NCI-H2029 treated with DMSO at 0.1 percent for 48 hours (cell line): ENCODE measurements at regions not wholly inside any gene's neighbourhood (a gene's known extent, or its start where the extent isn't known, plus 50 kb on each side); places are given as distances from the start of the nearest gene placed in this dataset.
"Not testable (repeated sequence)": the region's sequence is repeated elsewhere in the genome, so short reads cannot be mapped to it uniquely, and the experiment has no call there.

Source experiments
- DNase-seq: peaks from one replicate; lab custom pipeline; 2025; lab: John Stamatoyannopoulos, UW

DNA sequence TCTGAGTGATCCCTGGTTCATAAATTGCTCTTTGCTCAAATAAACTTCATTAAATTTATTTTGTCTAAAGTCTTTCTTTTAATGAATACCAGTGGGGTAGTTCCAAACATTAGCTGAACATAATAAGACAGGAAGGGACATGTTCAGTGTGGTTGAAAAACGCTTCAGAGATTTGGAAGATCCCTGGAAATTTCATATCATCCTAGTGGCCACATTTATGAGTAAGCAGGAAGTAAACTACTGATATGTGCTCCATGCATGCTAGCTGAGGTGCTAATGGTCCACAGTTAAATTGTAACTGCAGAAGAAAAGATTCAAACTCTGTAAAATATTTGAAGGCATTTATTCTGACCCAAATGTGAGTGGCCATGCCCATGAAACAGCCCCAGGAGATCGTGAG lies 1328.7 kb downstream of the ADGRL3 start:
- no peak for DNase-seq

DNA sequence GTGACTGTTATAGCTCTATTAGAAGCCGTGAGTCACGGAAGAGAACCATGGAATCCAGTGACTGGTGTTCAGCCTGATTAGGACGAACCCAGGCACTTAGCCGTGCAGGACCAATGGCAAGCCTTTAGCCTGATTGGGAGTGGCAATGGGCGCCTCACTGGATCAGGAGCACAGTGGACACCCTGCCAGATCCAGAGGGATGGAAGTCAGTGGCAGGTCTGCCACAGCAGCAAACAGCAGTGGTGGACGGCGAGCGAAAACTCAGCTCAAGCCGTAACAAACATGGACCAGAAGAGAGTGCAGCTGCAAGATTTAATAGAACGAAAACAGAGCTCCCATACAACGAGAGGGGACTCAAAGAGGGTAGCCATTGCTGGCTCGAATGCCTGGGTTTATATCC lies 1326.5 kb downstream of the ADGRL3 start:
- DNase-seq, result no peak

DNA sequence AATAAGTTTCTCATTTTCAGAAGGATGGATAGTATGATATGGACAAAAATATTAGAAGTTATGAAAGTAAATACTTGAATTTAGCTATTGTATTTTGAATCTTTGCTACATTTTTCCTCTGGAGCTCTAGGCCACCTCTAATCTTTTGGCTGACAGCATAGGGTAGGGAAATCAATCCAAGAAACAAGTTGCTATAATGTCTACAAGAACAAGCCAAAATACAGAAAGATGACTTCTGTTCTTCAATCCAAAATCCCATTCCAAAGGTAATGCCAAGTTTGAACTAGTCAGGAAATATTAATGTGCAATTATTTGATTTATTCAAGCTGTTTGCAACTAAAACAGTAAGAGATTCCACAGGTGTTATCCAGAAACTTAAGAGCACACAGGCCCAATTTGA lies 1323.1 kb downstream of the ADGRL3 start:
- no peak for DNase-seq

DNA sequence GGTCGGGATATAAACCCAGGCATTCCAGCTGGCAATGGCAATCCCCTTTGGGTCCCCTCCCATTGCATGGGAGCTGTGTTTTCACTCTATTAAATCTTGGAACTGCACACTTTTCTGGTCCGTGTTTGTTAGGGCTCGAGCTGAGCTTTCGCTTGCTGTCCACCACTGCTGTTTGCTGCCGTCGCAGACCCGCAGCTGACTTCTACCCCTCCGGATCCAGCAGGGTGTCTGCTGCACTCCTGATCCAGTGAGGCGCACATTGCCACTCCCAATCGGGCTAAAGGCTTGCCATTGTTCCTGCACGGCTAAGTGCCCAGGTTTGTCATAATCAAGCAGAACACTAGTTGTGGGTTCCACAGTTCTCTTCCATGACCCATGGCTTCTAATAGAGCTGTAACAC lies 1322.1 kb downstream of the ADGRL3 start:
- DNase-seq, result no peak

DNA sequence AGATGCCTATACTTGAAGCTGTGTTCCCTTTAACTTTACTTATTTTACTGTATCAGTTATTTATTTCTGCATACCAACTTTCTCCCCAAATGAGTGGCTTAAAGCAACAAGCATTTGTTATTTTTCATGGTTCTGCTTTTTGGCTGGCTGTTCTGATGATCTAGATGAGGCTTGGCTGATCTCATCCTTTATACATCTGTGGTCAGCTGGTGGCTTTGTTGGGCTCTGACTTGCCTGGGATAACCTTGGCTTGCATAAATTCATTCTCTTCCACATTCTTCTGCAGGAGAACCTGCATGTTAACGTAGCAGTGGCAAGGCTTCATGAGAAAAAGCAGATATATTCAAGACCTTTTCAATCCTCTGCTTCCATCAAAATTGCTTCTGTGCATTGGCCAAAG lies 1317.6 kb downstream of the ADGRL3 start:
- no peak for DNase-seq

DNA sequence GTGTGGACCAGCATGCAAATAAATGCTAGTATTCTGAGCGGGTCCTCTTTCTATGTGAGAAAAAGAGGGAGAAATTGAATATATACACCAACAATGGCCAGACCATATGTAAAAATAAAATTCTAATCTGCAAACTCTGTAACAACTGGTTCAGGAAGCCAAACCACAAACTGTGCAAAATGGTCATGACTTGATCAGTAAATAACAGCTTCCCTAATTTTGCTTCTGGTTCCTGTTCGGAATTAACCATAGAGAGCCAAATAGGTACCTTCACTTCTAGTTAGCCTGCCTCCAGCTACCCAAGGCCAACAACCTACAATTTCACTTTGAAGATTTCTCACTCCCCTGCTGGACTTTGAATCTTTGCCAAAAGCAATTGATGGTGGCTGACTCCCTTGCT lies 1313.2 kb downstream of the ADGRL3 start:
- DNase-seq, result no peak

DNA sequence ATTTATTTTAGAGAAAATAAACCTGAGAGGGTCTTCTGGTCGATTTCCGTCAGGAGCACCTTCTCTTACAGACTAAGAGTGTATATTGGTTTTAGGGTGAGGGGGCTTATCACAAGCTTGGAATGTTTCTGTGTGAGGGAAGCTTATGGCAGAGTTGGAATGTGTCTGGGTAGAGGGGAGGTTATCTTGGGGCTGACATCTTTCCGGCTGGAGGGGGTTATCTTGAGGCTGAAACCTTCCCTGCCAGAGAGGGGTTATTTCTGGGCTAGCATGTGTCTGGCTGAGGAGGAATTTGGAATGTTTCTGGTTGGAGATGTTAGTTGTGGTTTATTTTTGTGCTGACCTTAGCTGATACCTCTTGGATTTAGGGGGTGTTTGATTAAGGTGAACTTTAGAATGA lies 1312.1 kb downstream of the ADGRL3 start:
- no peak for DNase-seq

DNA sequence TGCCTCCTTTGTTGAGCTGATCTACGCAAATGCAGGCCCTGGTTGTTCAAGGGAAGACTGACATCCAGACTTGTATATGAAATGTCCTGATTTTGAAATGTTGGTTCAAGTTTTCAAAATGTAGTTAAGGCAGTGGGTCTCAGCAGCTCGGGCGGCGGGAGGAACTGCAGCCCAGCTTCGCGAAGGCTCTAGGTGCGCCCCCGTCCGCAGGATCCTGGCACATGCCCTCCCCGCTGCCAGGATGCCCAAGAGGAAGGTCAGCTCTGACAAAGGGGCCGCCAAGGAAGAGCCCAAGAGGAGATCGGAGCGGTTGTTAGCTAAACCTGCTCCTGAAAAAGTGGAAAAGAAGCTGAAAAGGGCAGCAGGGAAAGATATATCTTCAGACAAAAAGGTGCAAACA lies 1310.1 kb downstream of the ADGRL3 start:
- no peak for DNase-seq

DNA sequence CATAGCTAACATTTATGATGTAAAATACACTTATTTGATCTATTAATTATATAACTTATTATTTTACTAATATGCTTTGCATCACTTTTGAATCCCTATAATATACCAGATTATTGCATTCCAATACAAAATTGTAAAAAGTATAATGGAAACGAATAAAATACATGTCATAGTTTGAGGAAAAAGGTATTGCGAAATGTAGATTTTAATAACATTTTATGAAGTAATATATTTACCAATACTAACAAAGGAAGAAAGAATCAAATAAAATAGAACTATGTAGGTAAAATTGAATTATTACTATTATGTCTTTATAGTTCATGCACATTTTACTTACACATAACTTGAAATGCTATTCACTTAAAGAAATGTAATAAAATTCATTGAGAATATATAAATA lies 1300.2 kb downstream of the ADGRL3 start:
- DNase-seq, result no peak

DNA sequence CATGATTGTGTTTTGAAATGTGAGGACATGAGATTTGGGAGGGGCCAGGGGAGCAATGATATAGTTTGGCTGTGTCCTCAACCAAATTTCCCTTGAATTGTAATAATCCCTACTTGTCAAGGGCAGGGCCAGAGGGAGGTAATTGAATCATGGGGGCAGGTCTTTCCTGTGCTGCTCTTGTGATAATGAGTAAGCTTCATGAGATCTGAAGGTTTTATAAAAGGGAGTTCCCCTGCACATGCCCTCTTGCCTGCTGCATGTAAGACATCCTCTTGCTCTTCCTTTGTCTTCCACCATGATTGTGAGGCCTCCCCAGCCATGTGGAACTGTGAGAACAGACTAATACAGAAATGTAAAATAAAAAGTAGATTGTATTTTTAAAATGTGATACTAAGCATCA lies 1294.9 kb downstream of the ADGRL3 start:
- DNase-seq, result no peak

DNA sequence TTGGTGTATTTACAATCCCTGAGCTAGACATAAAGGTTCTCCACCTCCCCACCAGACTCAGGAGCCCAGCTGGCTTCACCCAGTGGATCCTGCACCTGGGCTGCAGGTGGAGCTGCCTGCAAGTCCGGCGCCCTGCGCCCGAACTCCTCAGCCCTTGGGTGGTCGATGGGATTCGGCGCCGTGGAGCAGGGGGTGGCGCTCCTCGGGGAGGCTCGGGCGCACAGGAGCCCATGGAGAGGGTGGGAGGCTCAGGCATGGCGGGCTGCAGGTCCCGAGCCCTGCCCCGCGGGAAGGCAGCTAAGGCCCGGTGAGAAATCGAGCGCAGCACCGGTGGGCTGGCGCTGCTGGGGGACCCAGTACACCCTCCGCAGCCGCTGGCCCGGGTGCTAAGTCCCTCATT lies 1291.6 kb downstream of the ADGRL3 start:
- not testable (repeated sequence) for DNase-seq

DNA sequence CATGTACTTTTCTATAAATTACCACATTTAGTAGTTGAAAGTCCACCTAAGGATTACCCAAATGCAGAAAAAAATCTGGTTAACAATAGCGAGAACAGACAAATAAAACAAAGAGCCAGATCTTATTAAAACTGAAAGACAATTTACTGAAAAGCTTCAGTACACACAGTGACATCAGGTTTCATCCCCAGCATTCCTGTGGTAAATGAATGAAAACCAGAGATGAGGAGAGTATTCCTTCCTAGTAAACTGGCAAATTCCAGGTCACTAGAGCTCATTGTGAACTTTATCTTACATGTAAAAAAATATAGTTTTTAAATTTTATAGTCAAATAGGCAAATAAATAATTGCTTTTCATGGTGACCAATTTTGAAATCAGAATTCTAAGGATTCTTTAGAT lies 1290.5 kb downstream of the ADGRL3 start:
- DNase-seq, result no peak

DNA sequence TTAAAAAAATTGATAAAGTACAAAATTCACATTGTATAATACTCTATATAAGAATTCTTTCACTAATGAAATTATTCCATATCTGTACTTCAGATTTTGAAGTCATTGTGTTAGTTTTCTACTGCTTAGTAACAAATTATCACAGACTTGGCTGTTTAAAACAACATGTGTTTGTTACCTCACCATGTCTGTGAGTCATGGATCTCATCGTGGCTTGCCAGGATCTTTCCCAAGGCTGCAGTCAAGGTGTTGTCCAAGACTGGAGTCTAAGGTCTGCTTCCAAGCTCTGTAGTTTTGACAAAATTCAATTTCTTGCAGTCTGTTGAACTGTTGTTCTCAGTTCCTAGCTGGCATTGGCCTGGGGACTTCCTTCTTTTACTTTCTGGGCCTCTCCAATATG lies 1286.9 kb downstream of the ADGRL3 start:
- DNase-seq, result no peak

DNA sequence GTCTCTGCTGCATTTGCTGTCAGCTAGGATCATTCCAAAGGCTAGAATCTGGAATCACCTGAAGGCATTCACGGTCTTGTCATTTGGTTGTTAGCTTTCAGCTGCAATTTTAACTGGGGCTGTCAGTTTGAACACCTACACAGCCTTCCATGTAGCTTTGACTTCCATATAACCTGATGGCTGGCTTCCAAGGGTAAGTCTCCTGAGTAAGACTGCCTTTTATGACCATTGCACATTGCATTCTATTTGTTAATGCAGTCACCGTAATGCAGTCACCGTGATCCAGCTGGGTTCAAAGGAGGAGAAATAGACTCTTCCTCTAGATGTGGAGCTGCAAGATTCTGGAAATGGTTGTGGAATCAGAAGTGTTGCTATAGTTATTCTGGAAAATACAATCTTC lies 1284.2 kb downstream of the ADGRL3 start:
- no peak for DNase-seq

DNA sequence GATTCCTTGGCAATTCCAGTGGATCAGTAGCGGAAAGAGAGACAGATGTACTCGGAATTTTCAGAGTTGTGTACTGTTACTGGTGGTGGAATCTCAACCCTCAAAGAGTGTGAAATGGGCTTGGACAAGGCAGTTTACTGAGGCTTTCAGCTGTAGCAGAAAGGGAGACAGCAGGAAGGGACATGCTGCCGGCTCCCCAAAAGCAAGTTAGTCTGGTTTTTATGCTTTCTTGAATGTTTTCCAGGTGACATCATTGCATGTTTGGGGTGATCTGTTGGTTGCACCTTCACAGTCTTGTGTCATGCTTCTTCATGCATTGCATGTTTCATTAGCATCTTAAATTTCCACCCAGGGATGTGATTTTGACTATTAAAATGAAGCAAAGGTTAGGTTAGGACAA lies 1282.2 kb downstream of the ADGRL3 start:
- DNase-seq, result no peak

DNA sequence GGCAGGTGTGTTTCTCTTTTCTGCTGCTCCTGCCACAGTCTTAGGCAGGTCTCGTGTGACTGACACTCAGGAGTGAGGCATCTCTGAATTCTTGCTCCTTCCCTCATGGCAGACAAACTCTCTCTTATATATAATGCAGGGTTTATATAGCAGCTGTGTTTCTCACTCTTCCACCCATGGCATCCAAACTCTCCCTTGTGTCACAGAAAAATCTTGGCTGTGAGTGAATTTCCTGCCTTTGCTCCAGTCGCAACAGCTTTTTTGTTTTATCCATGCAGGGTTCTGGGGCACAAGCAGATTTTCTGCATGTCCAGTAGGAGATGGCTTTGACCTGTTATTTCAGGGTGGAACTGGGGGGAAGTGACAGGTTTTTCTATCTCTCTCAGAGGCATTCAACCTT lies 1275.5 kb downstream of the ADGRL3 start:
- no peak for DNase-seq

DNA sequence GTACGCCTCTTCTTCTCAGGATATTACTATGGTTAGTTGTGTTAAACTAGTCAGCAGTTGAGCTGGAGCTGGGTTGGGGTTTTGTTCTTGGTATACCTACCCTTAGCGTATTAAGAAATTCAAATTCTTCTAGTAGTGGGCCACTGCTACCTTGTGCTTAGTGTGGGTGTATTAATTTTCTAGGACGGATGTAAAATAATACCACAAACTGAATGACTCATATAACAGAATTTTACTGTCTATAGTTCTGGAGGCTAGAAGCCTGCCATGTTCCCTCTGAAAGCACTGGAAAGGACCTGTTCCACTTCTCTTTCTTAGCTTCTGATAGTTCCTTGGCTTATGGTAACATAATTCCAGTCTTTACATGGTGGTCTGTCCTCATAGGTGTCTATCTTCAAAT lies 1274.7 kb downstream of the ADGRL3 start:
- DNase-seq, result no peak

DNA sequence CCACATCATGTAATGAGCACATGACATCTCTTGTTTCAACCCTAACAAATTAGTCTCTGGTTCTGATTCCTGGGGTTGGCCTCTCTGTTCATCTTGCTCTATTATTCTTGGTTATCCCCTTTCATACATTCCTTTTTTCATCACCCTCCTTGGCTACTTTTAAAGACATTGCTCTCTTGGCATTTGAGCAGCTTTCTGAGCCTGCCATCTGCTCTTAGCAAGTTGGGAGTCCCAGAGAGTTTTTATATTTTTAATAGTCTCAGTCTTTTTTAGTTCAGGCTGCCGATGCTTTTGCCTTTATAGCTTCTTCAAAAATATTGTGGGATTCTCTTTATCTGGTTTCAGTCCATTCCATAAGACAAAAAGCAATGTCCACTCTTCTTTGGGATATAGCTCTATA lies 1270.9 kb downstream of the ADGRL3 start:
- no peak for DNase-seq

DNA sequence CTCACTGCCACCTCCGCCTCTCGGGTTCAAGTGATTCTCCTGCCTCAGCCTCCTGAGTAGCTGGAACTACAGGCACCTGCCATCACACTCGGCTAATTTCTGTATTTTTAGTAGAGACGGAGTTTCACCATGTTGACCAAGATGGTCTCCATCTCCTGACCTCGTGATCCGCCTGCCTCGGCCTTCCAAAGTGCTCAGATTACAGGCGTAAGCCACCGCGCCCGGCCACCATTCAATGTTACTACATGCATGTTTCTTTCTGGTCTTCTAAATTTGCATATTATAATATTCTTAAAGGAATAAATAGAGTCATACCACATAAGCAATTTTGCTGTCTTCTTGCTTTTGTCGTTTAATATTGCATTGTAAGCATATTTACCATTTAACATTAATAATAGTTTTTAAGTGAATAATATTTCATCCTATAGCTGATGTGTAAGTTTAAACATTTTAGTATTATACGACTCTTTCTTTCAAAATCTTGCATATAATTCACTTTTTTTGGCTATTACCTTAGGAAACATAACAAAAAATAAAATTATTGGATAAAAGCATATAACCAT lies 1270.4 kb downstream of the ADGRL3 start:
- no peak for DNase-seq

DNA sequence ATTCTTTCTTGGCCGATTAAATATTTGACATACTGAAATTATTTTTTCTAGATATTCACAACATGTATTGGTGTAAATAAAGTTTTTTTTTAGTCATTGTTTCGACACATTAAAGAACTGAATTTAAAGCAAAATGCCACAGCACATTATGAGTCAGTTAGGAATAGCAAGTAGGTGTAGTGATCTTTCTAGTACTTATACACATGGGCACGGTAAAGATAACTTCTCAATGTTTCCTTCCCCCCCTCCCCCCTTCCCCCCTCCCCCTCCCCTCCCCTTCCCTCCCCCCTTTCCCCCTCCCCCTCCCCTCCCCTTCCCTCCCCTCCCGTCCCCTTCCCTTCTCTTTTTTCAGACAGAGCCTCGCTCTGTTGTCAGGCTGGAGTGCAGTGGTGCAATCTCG lies 1269.9 kb downstream of the ADGRL3 start:
- no peak for DNase-seq

DNA sequence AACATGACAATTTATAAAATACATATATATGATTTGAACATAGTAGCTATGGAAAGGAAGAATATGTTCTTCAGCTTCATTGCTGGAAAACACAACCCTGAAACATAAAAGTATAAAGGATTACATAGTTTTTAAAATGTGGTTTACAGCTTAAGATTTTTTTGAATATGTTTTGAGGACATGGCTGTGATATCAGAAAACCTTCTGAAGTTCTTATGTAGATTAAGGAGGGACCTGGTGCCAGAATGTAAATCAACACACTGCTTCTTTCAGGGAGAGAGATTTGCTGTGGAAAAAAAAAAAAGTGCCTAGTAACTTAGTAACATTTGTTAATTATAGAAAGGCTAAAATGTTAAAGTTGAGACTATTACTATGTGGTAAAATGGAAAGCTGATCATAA lies 1261.8 kb downstream of the ADGRL3 start:
- DNase-seq, result no peak

DNA sequence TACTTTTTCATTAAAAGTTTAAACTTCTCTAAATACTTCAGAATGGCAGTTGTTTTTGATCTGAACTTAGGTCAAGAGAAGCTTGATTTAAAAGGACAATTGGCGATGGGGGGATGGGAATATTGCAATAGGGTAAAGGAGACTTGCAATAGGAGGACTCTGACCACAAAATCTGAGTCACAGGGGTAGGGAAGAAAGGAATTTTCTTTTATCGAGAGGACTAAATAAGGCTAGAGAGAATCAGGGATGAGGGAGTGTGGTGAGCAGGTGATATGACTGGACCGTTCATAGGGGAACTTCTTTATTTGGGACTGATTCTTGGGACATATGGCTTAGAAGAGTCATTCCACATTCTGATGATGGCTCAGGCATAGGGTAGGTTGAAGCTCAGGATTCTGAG lies 1260.2 kb downstream of the ADGRL3 start:
- no peak for DNase-seq

DNA sequence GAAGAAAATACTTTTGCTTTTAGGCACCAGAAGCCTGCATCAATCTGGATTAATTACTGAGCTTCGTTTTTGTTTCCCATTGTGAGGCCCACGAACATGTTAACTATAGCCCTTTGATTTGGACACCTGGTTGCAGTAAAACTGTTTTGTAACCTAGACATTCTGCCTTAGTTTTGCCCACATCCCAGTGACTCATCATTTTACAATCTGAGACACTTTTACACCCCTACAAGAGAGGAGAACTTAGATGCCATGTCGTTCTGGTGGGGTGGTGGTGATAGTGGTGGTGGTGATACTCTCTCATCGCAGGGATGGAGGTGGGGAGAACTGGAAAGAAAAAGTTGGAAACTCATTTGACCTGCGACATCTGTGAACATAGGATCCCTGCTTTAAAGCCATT lies 1257.2 kb downstream of the ADGRL3 start:
- no peak for DNase-seq

DNA sequence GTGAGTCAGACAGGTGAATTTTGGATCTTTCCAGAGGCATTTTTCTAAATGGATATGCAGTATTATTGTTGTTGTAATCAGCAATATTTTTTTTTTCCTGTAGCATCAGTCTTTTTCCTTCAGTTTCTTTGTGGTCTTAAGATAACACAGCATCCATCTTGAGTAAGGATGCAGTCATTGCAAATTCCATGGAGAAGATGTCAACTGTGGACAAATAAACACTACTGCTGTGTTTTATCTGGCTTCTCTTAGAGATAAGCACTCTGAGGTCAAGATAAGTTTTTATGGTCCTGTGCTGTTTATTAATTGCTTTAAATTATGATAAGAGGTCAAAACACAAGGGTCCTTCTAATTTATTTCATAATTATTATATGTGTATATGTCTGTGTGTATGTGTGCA lies 1255.7 kb downstream of the ADGRL3 start:
- no peak for DNase-seq

DNA sequence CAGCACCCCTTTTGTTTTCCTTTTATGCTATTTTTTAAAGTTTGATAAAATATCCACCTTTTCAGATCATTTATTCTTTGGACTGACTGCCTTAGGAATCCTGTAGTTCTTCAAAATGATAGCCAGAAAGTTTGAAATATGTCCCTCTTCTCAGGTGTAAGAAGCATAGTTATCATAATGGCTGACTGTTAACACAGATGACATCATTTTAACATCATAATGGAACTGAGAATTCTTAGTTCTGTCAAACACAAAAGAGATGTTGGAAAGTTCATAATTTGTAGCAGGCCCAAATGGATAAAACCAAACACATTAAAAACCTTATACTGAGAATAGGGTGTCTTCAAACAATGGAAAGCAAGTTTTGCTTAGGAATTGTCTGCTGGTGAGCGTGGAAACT lies 1254.4 kb downstream of the ADGRL3 start:
- DNase-seq, result no peak
